HG03097 (cell line): ENCODE measurements at regions not wholly inside any gene's neighbourhood (a gene's known extent, or its start where the extent isn't known, plus 50 kb on each side); places are given as distances from the start of the nearest gene placed in this dataset.
A peak's percentile ranks its signal among the peaks of the same experiment; 100 is the strongest.
"Not testable (repeated sequence)": the region's sequence is repeated elsewhere in the genome, so short reads cannot be mapped to it uniquely, and the experiment has no call there.

Experiments
- ATAC-seq: cut with Tn5 transposase; IDR thresholded peaks from one replicate; pipeline ENCODE4 v1.9.1; 2021; ENCODE audit not compliant: unreplicated experiment, low FRiP score

GRCh38 chr7:32694182-32694581, 197.4 kb downstream of the KBTBD2 start:
- ATAC-seq: no peak

DNA sequence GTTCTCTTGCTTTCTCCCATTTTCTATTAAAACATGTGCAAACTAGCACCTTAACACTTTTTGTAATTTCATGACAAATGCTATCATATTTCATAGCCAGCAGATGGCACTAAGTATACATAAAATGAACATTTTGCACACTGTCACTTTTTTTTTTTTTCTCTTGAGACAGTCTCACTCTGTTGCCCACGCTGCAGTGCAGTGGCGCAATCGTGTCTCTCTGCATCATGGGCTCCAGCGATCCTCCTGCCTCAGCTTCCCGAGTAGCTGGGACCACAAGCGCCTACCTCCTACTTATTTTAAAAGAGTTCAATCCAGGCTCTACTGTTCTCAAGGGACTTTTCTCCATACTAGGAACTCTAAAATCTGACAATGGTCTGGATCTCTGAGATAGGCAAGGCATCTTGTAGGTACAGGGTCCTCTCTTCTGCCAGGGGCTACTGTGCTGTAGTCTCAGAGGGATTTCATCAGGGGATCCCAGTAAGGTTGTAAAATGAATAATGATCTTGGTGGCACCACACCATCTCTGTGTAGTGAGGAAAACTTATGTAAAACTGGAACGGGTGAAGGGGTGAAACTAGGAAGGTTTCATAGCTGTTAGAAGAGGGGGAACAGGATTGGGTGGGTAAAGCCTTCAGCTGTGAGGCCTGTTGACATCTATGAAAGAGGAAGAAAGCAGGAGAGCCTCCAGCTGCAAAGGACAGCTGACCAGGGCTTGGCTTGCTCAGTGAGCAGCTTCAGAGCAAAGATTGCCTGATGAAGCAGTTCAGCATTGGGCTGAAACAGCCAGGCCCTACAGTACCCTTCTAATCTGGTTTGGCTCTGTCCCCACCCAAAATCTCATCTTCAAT, 196.9 kb downstream of the AVL9 start:
- peak; percentile 78 for ATAC-seq

- ATAC-seq: not testable (repeated sequence)
These were observed 192.8 kb downstream of the AVL9 start for GRCh38 chr7:32688092-32688491.

- ATAC-seq: no peak
These were observed 185.9 kb downstream of the AVL9 start for GRCh38 chr7:32681174-32681518.

DNA sequence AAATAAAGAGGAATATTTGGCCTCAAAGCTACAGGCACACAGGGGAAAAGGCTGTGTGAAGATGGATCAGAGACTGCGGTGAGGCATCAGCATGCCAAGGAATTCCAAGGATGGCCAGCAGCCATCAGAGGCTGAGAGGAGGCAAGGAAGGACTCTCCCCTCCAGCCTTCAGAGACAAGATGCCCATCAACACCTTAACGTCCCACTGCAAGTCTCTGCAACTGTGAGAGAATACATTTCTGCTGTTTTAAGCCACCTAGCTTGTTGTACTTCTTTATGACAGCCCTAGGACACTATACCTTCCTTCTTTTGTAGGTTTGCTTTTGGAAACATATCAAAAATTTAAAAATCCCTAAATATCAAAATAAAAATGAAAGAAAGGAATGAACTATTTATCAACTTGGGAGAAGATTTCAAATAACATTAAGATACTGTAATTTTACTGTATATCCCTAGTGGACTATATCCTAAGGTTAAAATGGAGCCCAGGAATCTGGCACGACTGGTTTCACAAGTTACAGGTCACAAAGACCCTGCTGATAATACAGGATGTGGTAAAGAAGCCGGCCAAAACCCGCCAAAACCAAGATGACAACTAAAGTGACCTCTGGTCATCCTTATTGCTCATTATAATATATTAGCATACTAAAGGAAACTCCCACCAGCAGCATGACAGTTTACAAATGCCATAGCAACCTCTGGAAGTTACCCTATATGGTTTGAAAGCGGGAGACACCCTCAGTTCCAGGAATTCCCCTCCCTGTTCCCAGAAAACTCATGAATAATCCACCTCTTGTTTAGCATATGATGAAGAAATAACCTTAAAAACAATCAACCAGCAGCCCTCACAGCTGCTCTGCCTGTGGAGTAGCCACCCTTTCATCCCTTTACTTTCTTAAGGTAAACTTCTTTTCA, 185.2 kb downstream of the AVL9 start:
- ATAC-seq: no peak

DNA sequence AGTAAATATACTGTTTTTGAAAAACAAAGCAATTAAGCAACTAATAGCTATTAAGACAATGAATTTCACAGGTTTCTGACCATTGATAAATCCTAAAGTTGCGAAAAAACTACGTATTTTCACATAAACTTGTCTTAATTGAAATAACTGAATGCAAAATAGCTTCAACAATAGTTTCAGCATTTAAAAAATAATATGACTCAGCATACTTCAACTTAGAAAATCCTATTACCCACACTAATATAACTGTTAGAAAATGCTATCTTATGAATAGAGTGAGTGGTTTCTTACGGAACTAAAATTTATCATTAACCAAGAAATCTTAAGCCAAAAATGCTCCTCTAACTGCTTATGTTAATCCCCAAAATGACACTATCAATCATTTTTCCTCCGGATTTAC, 183.9 kb downstream of the AVL9 start:
- ATAC-seq: no peak

GRCh38 chr7:32677593-32677992, 182.3 kb downstream of the AVL9 start:
- no peak for ATAC-seq

DNA sequence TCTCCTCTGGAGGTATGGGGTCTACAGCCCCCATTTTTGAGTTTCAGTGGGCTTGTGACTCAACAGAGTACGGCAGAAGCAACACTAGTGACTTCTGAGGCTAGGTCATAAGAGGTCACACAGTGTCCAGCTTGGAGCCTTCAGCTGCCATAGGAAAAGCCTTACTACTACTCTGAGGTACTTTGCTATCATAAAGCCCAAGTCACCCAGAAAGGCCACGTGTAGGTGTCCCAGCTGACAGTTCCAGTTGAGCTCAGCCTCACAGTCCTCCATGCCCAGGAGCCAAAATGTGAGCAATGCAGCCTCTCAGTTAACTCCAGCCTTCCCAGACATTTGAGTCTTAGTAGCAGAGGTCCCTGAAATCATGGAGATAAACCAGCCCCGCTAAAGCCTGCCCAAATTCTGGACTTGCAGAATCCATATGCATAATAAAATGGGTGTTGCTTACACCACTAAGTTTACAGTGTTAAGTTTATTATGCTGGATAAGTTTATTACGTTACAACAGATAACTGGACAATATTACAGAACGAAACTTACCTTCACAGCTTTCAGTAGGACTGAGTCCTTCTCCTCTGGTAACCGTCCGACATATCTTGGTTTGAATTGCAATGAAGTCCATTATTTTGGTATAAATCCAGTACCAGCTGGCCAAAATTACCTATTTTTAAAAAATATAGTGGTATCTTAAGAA, 181.1 kb downstream of the AVL9 start:
- ATAC-seq: no peak

DNA sequence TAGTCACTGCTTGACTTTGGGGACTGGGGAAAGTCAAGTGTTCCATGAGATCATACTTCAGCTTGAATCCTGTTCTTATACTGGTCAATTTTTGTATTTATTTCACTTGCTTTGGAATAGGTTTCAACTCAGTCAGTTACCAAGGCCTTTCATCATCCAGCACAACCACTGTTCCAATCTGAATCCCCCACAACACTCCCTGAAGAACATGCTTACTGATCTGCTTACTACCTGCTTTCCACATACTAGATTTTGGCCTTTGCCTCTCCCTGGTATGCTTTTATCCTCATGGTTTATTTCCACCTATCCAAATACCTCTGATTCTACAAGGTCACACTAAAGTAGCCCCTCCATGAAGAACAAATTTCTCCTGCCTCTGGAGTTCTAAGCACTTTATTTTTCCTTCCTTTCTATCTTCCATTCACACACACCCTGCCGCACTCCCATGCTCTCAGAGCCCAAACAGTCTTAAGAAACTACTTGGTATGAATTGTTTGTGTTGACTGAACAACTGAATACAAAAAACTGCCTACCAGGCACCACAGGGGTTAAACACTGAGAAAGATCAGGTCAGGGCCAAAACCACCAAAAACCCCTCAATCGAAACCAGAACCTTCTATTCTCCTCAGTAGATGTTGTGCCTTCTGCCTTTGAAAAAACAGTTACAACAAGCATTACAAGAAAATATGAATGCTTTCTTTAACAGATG, 178.1 kb downstream of the AVL9 start:
- ATAC-seq: no peak

DNA sequence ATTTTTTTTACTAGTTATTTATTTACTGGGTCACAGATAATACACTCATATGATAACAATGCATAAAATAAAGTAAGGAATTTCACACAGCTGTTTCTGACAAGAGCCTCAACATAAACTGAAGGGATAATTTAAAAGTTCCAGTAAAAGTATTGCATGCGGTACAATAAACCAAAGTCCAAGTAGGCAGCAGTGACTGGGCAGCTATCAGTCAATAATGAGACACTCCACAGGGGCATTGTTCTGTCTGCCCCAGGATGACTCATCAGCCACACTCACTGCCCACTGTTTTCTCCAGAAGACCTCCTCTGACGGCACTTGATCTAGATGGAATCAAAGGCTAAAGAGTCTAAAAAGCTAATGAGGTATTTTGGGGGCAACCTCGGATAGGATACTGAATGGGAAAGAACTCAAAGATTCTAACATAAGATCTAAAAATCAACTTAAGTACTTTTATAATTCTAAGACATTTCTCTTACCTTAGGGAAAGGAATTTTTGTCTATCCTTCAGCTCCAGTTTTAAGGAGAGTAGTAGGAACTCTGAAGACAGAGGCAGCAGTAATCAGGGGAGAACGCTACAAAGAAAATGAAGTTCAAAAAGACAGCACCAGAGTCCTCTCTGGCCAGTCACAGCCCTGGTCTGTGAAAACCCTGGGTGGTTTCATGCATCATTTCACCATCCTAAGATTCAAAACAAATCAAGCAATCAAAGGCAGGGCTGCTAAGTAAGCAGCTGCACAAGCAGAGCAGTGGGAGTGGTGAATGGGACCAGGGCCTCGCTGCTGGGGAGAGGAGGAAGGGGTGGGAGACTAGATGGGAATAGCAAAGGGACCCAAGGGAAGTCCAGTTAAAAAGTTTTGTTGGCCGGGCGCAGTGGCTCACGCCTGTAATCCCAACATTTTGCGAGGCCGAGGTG, 175.1 kb downstream of the AVL9 start:
- no peak for ATAC-seq

DNA sequence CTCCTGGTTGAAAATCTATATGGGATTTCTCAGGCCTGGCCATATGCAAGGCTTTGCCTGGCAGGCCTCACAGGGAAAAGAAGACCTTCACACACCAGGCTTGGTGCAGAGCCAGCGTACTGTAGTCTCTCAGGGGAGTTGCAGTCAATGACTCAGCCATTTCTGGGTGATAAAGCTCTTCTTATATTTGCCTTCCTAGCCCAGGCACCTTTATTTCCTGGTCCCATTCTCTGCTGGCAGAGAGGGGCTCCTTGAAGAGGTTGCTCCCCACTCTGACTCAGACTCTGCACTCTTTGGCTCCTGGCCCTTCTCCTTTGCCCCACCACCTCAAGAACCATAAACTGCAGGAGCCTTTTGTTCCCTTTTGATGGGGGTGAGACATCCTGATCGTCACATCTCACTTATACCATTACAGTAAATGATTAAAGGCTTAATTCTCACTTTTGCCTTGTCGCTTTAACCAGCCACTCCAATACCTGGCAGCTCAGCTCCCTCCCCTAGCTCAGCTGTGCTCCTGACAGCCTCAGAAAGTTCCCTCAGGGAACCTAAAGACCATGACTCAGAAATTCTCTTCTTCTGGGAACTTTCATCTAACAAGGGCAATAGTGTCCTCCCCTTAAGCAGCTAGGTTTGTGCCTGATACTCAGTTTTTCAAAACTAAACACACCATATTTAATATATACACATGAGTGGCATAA, 174.0 kb downstream of the AVL9 start:
- ATAC-seq: not testable (repeated sequence)

GRCh38 chr7:32668387-32669097, 173.3 kb downstream of the AVL9 start:
- ATAC-seq: not testable (repeated sequence)

DNA sequence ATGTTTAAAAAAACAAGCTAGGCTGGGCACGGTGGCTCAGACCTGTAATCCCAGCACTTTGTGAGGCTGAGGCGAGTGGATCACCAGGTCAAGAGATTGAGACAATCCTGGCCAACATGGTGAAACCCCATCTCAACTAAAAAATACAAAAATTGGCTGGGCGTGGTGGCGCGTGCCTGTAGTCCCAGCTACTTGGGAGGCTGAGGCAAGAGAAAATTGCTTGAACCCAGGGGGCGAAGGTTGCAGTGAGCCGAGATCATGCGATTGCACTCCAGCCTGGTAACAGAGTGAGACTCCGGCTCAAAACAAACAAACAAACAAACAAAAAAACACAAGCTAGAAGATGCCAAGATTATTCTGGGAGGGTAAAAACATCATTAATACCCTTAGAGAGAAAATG, 172.3 kb downstream of the AVL9 start:
- not testable (repeated sequence) for ATAC-seq

DNA sequence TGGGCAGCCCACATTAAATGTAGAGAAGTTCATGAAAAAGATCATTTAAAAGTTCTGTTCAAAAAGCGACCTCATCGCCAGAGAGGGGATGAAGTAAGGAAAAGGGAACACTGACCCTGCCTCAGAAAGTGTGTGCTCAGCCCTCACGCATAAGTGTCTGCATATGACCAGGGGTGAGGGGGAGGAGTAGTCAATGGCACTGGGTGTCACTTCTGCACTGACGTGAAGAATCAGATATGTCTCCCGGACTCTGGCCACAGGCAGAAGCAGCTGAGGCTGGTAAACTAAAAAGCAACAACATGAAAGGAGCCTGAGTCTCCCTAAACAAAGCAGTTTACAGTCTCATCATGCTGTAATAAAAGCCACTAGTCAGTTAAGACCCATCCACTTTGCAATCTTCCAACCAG, 168.5 kb downstream of the AVL9 start:
- ATAC-seq: not testable (repeated sequence)

- not testable (repeated sequence) for ATAC-seq
These were observed 167.2 kb downstream of the AVL9 start for GRCh38 chr7:32662509-32662908.

DNA sequence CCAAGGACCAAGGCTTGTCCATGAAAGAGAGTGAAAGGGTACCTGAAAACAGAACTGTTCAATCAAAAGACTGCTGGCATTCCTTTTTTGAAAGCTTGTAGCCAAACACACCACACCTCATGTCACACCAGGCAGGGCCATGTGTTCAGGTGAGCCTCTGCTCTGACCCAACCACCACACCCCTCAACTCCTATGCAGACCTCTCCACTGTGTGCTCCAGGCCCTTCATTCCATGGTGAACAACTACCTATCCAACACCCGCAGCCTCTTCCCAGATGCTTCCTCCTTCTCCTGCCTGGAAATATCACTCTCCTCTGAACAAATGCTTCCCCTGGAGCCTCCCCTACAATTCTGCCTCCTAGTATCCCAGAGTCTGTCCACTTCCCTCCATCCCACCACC, 166.6 kb downstream of the AVL9 start:
- ATAC-seq: no peak

DNA sequence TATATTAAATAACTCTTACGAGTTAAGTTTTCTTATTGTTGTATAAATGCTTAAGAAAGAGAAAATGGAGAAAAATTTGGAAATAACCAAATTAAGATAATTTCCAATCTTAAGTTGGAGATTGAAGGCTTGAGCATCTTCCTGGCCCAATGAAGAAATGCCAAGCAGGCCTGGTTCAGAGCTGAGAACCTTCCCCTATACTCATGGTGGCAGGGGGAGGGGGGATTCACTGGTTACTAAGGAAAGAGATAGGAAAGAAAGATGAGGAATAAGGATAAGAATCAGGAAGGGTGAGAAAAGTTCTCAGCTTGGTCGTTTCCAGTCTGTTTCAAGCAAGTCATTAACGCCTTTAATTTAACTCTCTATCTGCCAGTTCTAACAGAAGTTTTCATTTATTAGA, 166.2 kb downstream of the AVL9 start:
- no peak for ATAC-seq

DNA sequence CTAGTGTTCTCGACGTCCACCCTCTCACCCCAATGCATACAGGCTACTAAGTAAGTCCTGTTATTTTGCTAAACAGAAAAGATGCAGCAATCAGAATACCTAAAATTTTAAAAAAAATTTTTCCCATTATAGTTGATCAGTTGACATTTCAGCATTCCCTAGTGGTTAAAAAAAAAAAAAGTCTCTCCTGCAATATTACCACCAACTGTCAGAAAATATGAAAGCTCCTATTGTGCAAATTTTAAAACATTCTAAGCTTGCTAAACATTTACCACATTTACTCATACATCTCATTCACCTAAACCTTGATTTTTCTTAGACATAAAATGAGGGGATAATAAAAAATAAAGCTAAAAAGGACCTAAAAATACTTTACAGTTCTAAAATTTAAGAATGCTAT, 165.6 kb downstream of the AVL9 start:
- ATAC-seq: no peak
